ENCODE measurements at regions not wholly inside any gene's neighbourhood (a gene's known extent, or its start where the extent isn't known, plus 50 kb on each side); places are given as distances from the start of the nearest gene placed in this dataset.

- BruUV-seq (replicated peaks), result no TSS peak
- Histone ChIP-seq H4K20me1 (ENCODE audit: control insufficient read depth, insufficient read depth) (no peaks in the 10 kb centered on the region), H3K4me2 (ENCODE audit: control insufficient read depth, insufficient read depth) (no peak overlapping the region), H3K4me3 (no peak overlapping the region), H3K36me3 (ENCODE audit: control insufficient read depth in 2 of 2, insufficient read depth in 2 of 2, low read length in 1 of 2) (no peaks in the 10 kb centered on the region), H3K4me1 (ENCODE audit: control insufficient read depth, insufficient read depth, low read length) (no peaks in the 10 kb centered on the region), H2AFZ (ENCODE audit: control insufficient read depth, low read depth, low read length) (no peak overlapping the region), H3K9me3 (replicated peaks; ENCODE audit: control insufficient read depth, insufficient read depth, low read length) (no peaks in the 10 kb centered on the region), H3K79me2 (ENCODE audit: control insufficient read depth, insufficient read depth, low read length) (no peaks in the 10 kb centered on the region), H3K27ac (ENCODE audit: control insufficient read depth, insufficient read depth) (no peak overlapping the region), H3K27me3 (replicated peaks in 1 of 2; ENCODE audit: control insufficient read depth in 2 of 2, insufficient read depth in 2 of 2, low read length in 1 of 2) (no peaks in the 10 kb centered on the region; a peak in 1 of 4 replicates), H3K9ac (ENCODE audit: control insufficient read depth, insufficient read depth, low read length) (no peak overlapping the region)
- in situ Hi-C loops (cut with MboI) (no loop called here), intact Hi-C loops (cut with micrococcal nuclease; ENCODE audit: unreplicated experiment) (no loop called here)
- no peak for ATAC-seq
- ChIA-PET SMC1A (ENCODE audit: uncharacterized antibody, unreplicated experiment) (interaction anchor here (1.4 to 3.0 kb wide), 2 partner anchors 11 to 18 kb away, joined by 4 to 14 read pairs; no protein-coding TSS in a partner anchor), CTCF (interaction anchor here (0.6 to 1.6 kb wide), 3 partner anchors 11 to 655 kb away, joined by 3 to 7 read pairs (median 3); no protein-coding TSS in a partner anchor), RAD21 (ENCODE audit: unreplicated experiment) (no interaction called here), POLR2A (no interaction called here)
- no peak for FAIRE-seq
- 62% methylated on average over 5 of the region's 5 CpGs for WGBS (ENCODE audit: insufficient coverage, insufficient replicate concordance, low lambda C conversion rate, missing lambda C conversion rate)
- DNase-seq (ENCODE audit: low read depth, low spot score), result no peak
- no peak for TF ChIP-seq USF2 (IDR thresholded peaks at IDR 0.05; ENCODE audit: borderline replicate concordance, low read depth, low read length)
- TF ChIP-seq CEBPB (IDR thresholded peaks at IDR 0.05; ENCODE audit: borderline replicate concordance in 1 of 2, low read depth in 2 of 2, low read length in 2 of 2), result no peak
- TF ChIP-seq RCOR1 (conservative IDR thresholded peaks at IDR 0.05; ENCODE audit: low read depth, low read length), result no peak
- TF ChIP-seq ZNF592 (IDR thresholded peaks at IDR 0.05), result no peak
- no peak for TF ChIP-seq SREBF2 (IDR thresholded peaks at IDR 0.05; ENCODE audit: low read length)
- no peak for TF ChIP-seq JUNB (IDR thresholded peaks at IDR 0.05)
- no peak for TF ChIP-seq PML (IDR thresholded peaks at IDR 0.05; ENCODE audit: low read length)
- TF ChIP-seq, protein P1, sequence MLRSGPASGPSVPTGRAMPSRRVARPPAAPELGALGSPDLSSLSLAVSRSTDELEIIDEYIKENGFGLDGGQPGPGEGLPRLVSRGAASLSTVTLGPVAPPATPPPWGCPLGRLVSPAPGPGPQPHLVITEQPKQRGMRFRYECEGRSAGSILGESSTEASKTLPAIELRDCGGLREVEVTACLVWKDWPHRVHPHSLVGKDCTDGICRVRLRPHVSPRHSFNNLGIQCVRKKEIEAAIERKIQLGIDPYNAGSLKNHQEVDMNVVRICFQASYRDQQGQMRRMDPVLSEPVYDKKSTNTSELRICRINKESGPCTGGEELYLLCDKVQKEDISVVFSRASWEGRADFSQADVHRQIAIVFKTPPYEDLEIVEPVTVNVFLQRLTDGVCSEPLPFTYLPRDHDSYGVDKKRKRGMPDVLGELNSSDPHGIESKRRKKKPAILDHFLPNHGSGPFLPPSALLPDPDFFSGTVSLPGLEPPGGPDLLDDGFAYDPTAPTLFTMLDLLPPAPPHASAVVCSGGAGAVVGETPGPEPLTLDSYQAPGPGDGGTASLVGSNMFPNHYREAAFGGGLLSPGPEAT (IDR thresholded peaks at IDR 0.05; ENCODE audit: low read depth), result no peak
- no peak for TF ChIP-seq POLR2A (IDR thresholded peaks at IDR 0.05; ENCODE audit: low read depth, low read length)
- TF ChIP-seq, protein P2, sequence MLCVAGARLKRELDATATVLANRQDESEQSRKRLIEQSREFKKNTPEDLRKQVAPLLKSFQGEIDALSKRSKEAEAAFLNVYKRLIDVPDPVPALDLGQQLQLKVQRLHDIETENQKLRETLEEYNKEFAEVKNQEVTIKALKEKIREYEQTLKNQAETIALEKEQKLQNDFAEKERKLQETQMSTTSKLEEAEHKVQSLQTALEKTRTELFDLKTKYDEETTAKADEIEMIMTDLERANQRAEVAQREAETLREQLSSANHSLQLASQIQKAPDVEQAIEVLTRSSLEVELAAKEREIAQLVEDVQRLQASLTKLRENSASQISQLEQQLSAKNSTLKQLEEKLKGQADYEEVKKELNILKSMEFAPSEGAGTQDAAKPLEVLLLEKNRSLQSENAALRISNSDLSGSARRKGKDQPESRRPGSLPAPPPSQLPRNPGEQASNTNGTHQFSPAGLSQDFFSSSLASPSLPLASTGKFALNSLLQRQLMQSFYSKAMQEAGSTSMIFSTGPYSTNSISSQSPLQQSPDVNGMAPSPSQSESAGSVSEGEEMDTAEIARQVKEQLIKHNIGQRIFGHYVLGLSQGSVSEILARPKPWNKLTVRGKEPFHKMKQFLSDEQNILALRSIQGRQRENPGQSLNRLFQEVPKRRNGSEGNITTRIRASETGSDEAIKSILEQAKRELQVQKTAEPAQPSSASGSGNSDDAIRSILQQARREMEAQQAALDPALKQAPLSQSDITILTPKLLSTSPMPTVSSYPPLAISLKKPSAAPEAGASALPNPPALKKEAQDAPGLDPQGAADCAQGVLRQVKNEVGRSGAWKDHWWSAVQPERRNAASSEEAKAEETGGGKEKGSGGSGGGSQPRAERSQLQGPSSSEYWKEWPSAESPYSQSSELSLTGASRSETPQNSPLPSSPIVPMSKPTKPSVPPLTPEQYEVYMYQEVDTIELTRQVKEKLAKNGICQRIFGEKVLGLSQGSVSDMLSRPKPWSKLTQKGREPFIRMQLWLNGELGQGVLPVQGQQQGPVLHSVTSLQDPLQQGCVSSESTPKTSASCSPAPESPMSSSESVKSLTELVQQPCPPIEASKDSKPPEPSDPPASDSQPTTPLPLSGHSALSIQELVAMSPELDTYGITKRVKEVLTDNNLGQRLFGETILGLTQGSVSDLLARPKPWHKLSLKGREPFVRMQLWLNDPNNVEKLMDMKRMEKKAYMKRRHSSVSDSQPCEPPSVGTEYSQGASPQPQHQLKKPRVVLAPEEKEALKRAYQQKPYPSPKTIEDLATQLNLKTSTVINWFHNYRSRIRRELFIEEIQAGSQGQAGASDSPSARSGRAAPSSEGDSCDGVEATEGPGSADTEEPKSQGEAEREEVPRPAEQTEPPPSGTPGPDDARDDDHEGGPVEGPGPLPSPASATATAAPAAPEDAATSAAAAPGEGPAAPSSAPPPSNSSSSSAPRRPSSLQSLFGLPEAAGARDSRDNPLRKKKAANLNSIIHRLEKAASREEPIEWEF (IDR thresholded peaks at IDR 0.05; ENCODE audit: insufficient replicate concordance, low read depth, low read length), result no peak
- no peak for TF ChIP-seq ZSCAN29 (IDR thresholded peaks at IDR 0.05)
- TF ChIP-seq, protein P3, sequence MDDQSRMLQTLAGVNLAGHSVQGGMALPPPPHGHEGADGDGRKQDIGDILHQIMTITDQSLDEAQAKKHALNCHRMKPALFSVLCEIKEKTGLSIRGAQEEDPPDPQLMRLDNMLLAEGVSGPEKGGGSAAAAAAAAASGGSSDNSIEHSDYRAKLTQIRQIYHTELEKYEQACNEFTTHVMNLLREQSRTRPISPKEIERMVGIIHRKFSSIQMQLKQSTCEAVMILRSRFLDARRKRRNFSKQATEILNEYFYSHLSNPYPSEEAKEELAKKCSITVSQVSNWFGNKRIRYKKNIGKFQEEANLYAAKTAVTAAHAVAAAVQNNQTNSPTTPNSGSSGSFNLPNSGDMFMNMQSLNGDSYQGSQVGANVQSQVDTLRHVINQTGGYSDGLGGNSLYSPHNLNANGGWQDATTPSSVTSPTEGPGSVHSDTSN (IDR thresholded peaks at IDR 0.05; ENCODE audit: insufficient replicate concordance, low read depth, low read length), result no peak
These were observed 636.5 kb downstream of the LMO4 start for GRCh38 chr1:87965193-87965592.

All from GM12878 (cell line).